Natural killer cell (primary cell): ENCODE measurements at regions not wholly inside any gene's neighbourhood (a gene's known extent, or its start where the extent isn't known, plus 50 kb on each side); places are given as distances from the start of the nearest gene placed in this dataset.

ENCODE experiments used
- ATAC-seq, 3 donors: fragments of 150-1000 bp in 2 of 3; fragments of 200-7000 bp in 1 of 3; cut with Tn5 transposase; 1 replicate in 1 of 3; 2 replicates in 2 of 3; pipeline ENCODE4 v1.10.0; 2021; ENCODE audit warnings: mild to moderate bottlenecking in 2 of 3, moderate library complexity in 2 of 3
- DNase-seq, 2 donors: peaks; one replicate each; pipeline versions ENCODE4 v3.0.0 to v3.0.0-alpha.2; 2013 to 2021; ENCODE audit warnings: mixed read lengths in 1 of 2
- H3K27ac ChIP-seq: one replicate; pipeline ENCODE4 v1.5.1; 2013; ENCODE audit warnings: mild to moderate bottlenecking, low read length
- H3K27me3 ChIP-seq: one replicate; pipeline ENCODE4 v1.6.1; 2013; ENCODE audit warnings: low read length; ENCODE audit not compliant: control insufficient read depth, insufficient read depth
- H3K36me3 ChIP-seq: one replicate; pipeline ENCODE4 v1.6.1; 2013; ENCODE audit warnings: low read length; ENCODE audit not compliant: control insufficient read depth, insufficient read depth
- H3K4me1 ChIP-seq: one replicate; pipeline ENCODE4 v1.6.1; 2013; ENCODE audit warnings: low read length; ENCODE audit not compliant: control insufficient read depth, insufficient read depth
- H3K4me3 ChIP-seq: one replicate; pipeline ENCODE4 v1.5.1; 2013; ENCODE audit warnings: low read length
- H3K9me3 ChIP-seq: one replicate; pipeline ENCODE4 v1.6.1; 2013; ENCODE audit warnings: low read length; ENCODE audit not compliant: control insufficient read depth, insufficient read depth
- H3K27ac Mint-ChIP-seq, 2 donors: one replicate each; pipeline ENCODE4 v1.8.0; 2022; ENCODE audit warnings: mild to moderate bottlenecking in 2 of 2, mixed read lengths in 2 of 2, moderate library complexity in 1 of 2
- H3K27me3 Mint-ChIP-seq, 2 donors: one replicate each; pipeline ENCODE4 v1.8.0; 2022; ENCODE audit warnings: low read depth in 2 of 2, mixed read lengths in 2 of 2
- H3K36me3 Mint-ChIP-seq: one replicate; pipeline ENCODE4 v1.8.0; 2022; ENCODE audit warnings: mixed read lengths
- H3K4me1 Mint-ChIP-seq, 2 donors: one replicate each; pipeline ENCODE4 v1.8.0; 2022; ENCODE audit warnings: mixed read lengths in 2 of 2
- H3K4me3 Mint-ChIP-seq: one replicate; pipeline ENCODE4 v1.8.0; 2022; ENCODE audit warnings: mild to moderate bottlenecking, moderate library complexity, mixed read lengths
- H3K9me3 Mint-ChIP-seq, 2 donors: one replicate each; pipeline ENCODE4 v1.8.0; 2022; ENCODE audit warnings: mixed read lengths in 2 of 2
- WGBS: methylation state at CpG from one replicate; pipeline ENCODE4 v1.1.7; 2013; ENCODE audit warnings: missing lambda C conversion rate; ENCODE audit not compliant: insufficient coverage; 5-methylcytosine and 5-hydroxymethylcytosine counted together
- intact Hi-C: fragments of 100-400 bp; cut with micrococcal nuclease; formaldehyde crosslinking; loops from one replicate; pipeline ENCODE4 v1.14.2; 2022
- TF ChIP-seq, protein P1 (sequence below): fragments of 200-600 bp; IDR thresholded peaks from one replicate; pipeline ENCODE4 v1.8.0; 2022; ENCODE audit warnings: antibody characterized with exemption

- TF ChIP-seq, protein P1, sequence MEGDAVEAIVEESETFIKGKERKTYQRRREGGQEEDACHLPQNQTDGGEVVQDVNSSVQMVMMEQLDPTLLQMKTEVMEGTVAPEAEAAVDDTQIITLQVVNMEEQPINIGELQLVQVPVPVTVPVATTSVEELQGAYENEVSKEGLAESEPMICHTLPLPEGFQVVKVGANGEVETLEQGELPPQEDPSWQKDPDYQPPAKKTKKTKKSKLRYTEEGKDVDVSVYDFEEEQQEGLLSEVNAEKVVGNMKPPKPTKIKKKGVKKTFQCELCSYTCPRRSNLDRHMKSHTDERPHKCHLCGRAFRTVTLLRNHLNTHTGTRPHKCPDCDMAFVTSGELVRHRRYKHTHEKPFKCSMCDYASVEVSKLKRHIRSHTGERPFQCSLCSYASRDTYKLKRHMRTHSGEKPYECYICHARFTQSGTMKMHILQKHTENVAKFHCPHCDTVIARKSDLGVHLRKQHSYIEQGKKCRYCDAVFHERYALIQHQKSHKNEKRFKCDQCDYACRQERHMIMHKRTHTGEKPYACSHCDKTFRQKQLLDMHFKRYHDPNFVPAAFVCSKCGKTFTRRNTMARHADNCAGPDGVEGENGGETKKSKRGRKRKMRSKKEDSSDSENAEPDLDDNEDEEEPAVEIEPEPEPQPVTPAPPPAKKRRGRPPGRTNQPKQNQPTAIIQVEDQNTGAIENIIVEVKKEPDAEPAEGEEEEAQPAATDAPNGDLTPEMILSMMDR, result no peak
- no peak overlapping the region for H3K27ac Mint-ChIP-seq
- H3K27me3 Mint-ChIP-seq, result peaks cover 12 to 17% of the 10 kb centered on the region in 2 donors
- H3K4me3 ChIP-seq, result no peak overlapping the region
- H3K27ac ChIP-seq, result no peak overlapping the region
- no peaks in the 10 kb centered on the region for H3K27me3 ChIP-seq
- H3K36me3 Mint-ChIP-seq, result no peaks in the 10 kb centered on the region
- 83% methylated on average over 5 of the region's 6 CpGs for WGBS
- ATAC-seq, result no peak
- DNase-seq, result no peak
- no peaks in the 10 kb centered on the region for H3K9me3 ChIP-seq
- H3K4me3 Mint-ChIP-seq, result no peak overlapping the region
- no peaks in the 10 kb centered on the region for H3K4me1 ChIP-seq
- H3K36me3 ChIP-seq, result no peaks in the 10 kb centered on the region
- intact Hi-C loops, result no loop called here
- H3K9me3 Mint-ChIP-seq, result no peaks in the 10 kb centered on the region
- no peaks in the 10 kb centered on the region for H3K4me1 Mint-ChIP-seq
Observed at GRCh38 chr11:45725776-45726492, 60.5 kb upstream of the CHST1 start.

- H3K27ac Mint-ChIP-seq, result no peak overlapping the region
- H3K4me1 Mint-ChIP-seq, result no peaks in the 10 kb centered on the region
- H3K27me3 Mint-ChIP-seq, result peaks cover 12 to 17% of the 10 kb centered on the region in 2 donors
- H3K27ac ChIP-seq, result no peak overlapping the region
- no peak overlapping the region for H3K4me3 Mint-ChIP-seq
- H3K4me3 ChIP-seq, result no peak overlapping the region
- H3K4me1 ChIP-seq, result no peaks in the 10 kb centered on the region
- ATAC-seq, result no peak
- intact Hi-C loops, result no loop called here
- 96% methylated on average over 3 of the region's 3 CpGs for WGBS
- H3K9me3 ChIP-seq, result no peaks in the 10 kb centered on the region
- no peaks in the 10 kb centered on the region for H3K36me3 Mint-ChIP-seq
- H3K27me3 ChIP-seq, result no peaks in the 10 kb centered on the region
- no peak for DNase-seq
- TF ChIP-seq, protein P1, result no peak
- no peaks in the 10 kb centered on the region for H3K9me3 Mint-ChIP-seq
- no peaks in the 10 kb centered on the region for H3K36me3 ChIP-seq
Observed at GRCh38 chr11:45725121-45725520, 59.7 kb upstream of the CHST1 start.

GRCh38 chr11:45724153-45724552 lies 58.7 kb upstream of the CHST1 start:
- no peaks in the 10 kb centered on the region for H3K36me3 ChIP-seq
- TF ChIP-seq, protein P1, result no peak
- H3K27ac ChIP-seq, result no peak overlapping the region
- Mint-ChIP-seq H3K27ac (no peak overlapping the region), H3K4me3 (no peak overlapping the region), H3K9me3 (no peaks in the 10 kb centered on the region), H3K4me1 (no peaks in the 10 kb centered on the region), H3K27me3 (peaks cover 12 to 17% of the 10 kb centered on the region in 2 donors), H3K36me3 (no peaks in the 10 kb centered on the region)
- H3K27me3 ChIP-seq, result no peaks in the 10 kb centered on the region
- no peak for ATAC-seq
- DNase-seq, result no peak
- WGBS, result 78% methylated on average over 3 of the region's 3 CpGs
- H3K4me1 ChIP-seq, result no peaks in the 10 kb centered on the region
- H3K4me3 ChIP-seq, result no peak overlapping the region
- no peaks in the 10 kb centered on the region for H3K9me3 ChIP-seq
- intact Hi-C loops, result no loop called here

- no peaks in the 10 kb centered on the region for H3K36me3 ChIP-seq
- ATAC-seq, result no peak
- 79% methylated on average over 7 of the region's 7 CpGs for WGBS
- H3K36me3 Mint-ChIP-seq, result no peaks in the 10 kb centered on the region
- no peaks in the 10 kb centered on the region for H3K4me1 ChIP-seq
- H3K4me1 Mint-ChIP-seq, result no peaks in the 10 kb centered on the region
- H3K4me3 Mint-ChIP-seq, result no peak overlapping the region
- no peak for DNase-seq
- TF ChIP-seq, protein P1, result no peak
- H3K27ac ChIP-seq, result no peak overlapping the region
- no peak overlapping the region for H3K4me3 ChIP-seq
- intact Hi-C loops, result no loop called here
- H3K27ac Mint-ChIP-seq, result no peak overlapping the region
- no peaks in the 10 kb centered on the region for H3K9me3 Mint-ChIP-seq
- no peaks in the 10 kb centered on the region for H3K9me3 ChIP-seq
- no peaks in the 10 kb centered on the region for H3K27me3 ChIP-seq
- peaks cover 12 to 17% of the 10 kb centered on the region in 2 donors for H3K27me3 Mint-ChIP-seq
Observed at GRCh38 chr11:45723397-45723796, 58.0 kb upstream of the CHST1 start.
